OCI-LY1 (cell line): ENCODE measurements at regions not wholly inside any gene's neighbourhood (a gene's known extent, or its start where the extent isn't known, plus 50 kb on each side); places are given as distances from the start of the nearest gene placed in this dataset.

Experiments
- H2AFZ ChIP-seq: fragments of 200-600 bp; sonication (generic), shearing (Covaris generic); 2 replicates; pipeline ENCODE4 v1.6.0; 2014; ENCODE audit warnings: antibody characterized with exemption, mild to moderate bottlenecking, low read length
- H3F3A ChIP-seq: fragments of 200-600 bp; sonication (generic), shearing (Covaris generic); 2 replicates; pipeline ENCODE4 v1.6.0; 2014; ENCODE audit warnings: mild to moderate bottlenecking, antibody characterized with exemption, low read length, moderate library complexity; ENCODE audit not compliant: insufficient read depth
- H3K27ac ChIP-seq: fragments of 200-600 bp; sonication (generic); 2 replicates; pipeline ENCODE4 v1.5.1; 2014; ENCODE audit warnings: low read length, mixed run types, mild to moderate bottlenecking, low read depth; ENCODE audit not compliant: poor library complexity, severe bottlenecking
- H3K27me3 ChIP-seq: fragments of 200-600 bp; sonication (generic); 2 replicates; pipeline ENCODE4 v1.6.0; 2014; ENCODE audit warnings: antibody characterized with exemption, mild to moderate bottlenecking, low read length, moderate library complexity; ENCODE audit not compliant: insufficient read depth
- H3K36me3 ChIP-seq: fragments of 200-600 bp; sonication (generic); 2 replicates; pipeline ENCODE4 v1.6.1; 2014; ENCODE audit warnings: mild to moderate bottlenecking, antibody characterized with exemption, low read length, moderate library complexity, mixed read lengths; ENCODE audit not compliant: insufficient read depth
- H3K4me1 ChIP-seq: fragments of 200-600 bp; sonication (generic); 2 replicates; pipeline ENCODE4 v1.5.1; 2014; ENCODE audit warnings: mild to moderate bottlenecking, low read length, moderate library complexity; ENCODE audit not compliant: insufficient read depth, severe bottlenecking
- H3K4me2 ChIP-seq: fragments of 200-600 bp; sonication (generic), shearing (Covaris generic); 2 replicates; pipeline ENCODE4 v1.6.1; 2014; ENCODE audit warnings: low read length
- H3K4me3 ChIP-seq: fragments of 200-600 bp; sonication (generic); 2 replicates; pipeline ENCODE4 v1.5.1; 2014; ENCODE audit warnings: low read length, low read depth, mild to moderate bottlenecking, mixed read lengths; ENCODE audit not compliant: poor library complexity, severe bottlenecking
- H3K79me2 ChIP-seq: fragments of 200-600 bp; shearing (Covaris generic); 2 replicates; pipeline ENCODE4 v1.6.1; 2016; ENCODE audit warnings: mixed run types, low read length, mixed read lengths; ENCODE audit not compliant: insufficient read depth
- H3K9ac ChIP-seq: fragments of 200-600 bp; sonication (generic), shearing (Covaris generic); 2 replicates; pipeline ENCODE4 v1.6.1; 2014; ENCODE audit warnings: mild to moderate bottlenecking, low read length, mixed read lengths
- H3K9me2 ChIP-seq: fragments of 200-600 bp; sonication (generic), shearing (Covaris generic); 2 replicates; pipeline ENCODE4 v1.6.1; 2014; ENCODE audit warnings: low read depth, mild to moderate bottlenecking, low read length, mixed read lengths
- H3K9me3 ChIP-seq: fragments of 200-600 bp; shearing (Covaris generic); 2 replicates; pipeline ENCODE4 v1.6.1; 2014; ENCODE audit warnings: low read length, mixed read lengths
- H4K20me1 ChIP-seq: fragments of 200-600 bp; sonication (generic), shearing (Covaris generic); 2 replicates; pipeline ENCODE4 v1.6.0; 2016; ENCODE audit warnings: mild to moderate bottlenecking, low read length; ENCODE audit not compliant: insufficient read depth
- CTCF ChIP-seq: fragments of 200-600 bp; sonication (generic), shearing (Covaris generic); IDR thresholded peaks from 2 replicates; pipeline ENCODE4 v1.5.1; 2017; ENCODE audit warnings: mild to moderate bottlenecking, antibody characterized with exemption, low read length, moderate library complexity, mixed read lengths
- EZH2 ChIP-seq: fragments of 200-600 bp; sonication (generic), shearing (Covaris generic); IDR thresholded peaks from 2 replicates; pipeline ENCODE4 v1.8.0; 2017; ENCODE audit warnings: borderline replicate concordance, mixed run types, mild to moderate bottlenecking, antibody characterized with exemption, low read length, moderate library complexity, mixed read lengths

- Histone ChIP-seq H3K27me3 (no peaks in the 10 kb centered on the region), H3K36me3 (no peaks in the 10 kb centered on the region), H3K9me3 (no peaks in the 10 kb centered on the region), H4K20me1 (no peaks in the 10 kb centered on the region), H3K9ac (no peak overlapping the region), H3F3A (no peaks in the 10 kb centered on the region), H3K27ac (no peak overlapping the region), H3K79me2 (no peaks in the 10 kb centered on the region), H2AFZ (no peak overlapping the region), H3K4me1 (no peaks in the 10 kb centered on the region), H3K9me2 (no peaks in the 10 kb centered on the region), H3K4me2 (no peak overlapping the region), H3K4me3 (no peak overlapping the region)
- TF ChIP-seq CTCF (no peak), EZH2 (no peak)
Measured at GRCh38 chr6:81831274-81831673, 78.8 kb upstream of the TENT5A start.

- Histone ChIP-seq H3K79me2 (no peaks in the 10 kb centered on the region), H3K9ac (no peak overlapping the region), H2AFZ (no peak overlapping the region), H3K4me1 (no peaks in the 10 kb centered on the region), H3K9me2 (no peaks in the 10 kb centered on the region), H3K9me3 (no peaks in the 10 kb centered on the region), H3K27me3 (no peaks in the 10 kb centered on the region), H4K20me1 (no peaks in the 10 kb centered on the region), H3F3A (no peaks in the 10 kb centered on the region), H3K27ac (no peak overlapping the region), H3K4me3 (no peak overlapping the region), H3K4me2 (no peak overlapping the region), H3K36me3 (no peaks in the 10 kb centered on the region)
- TF ChIP-seq CTCF (no peak), EZH2 (no peak)
Measured at GRCh38 chr6:81826784-81827183, 74.3 kb upstream of the TENT5A start.

GRCh38 chr6:81822568-81822967, 70.1 kb upstream of the TENT5A start:
- no peak overlapping the region for H3K27ac ChIP-seq
- H3K36me3 ChIP-seq, result no peaks in the 10 kb centered on the region
- H3K4me2 ChIP-seq, result no peak overlapping the region
- H3K9me2 ChIP-seq, result no peaks in the 10 kb centered on the region
- H2AFZ ChIP-seq, result no peak overlapping the region
- no peaks in the 10 kb centered on the region for H3K9me3 ChIP-seq
- no peak overlapping the region for H3K9ac ChIP-seq
- H3F3A ChIP-seq, result no peaks in the 10 kb centered on the region
- H3K79me2 ChIP-seq, result no peaks in the 10 kb centered on the region
- no peaks in the 10 kb centered on the region for H3K27me3 ChIP-seq
- no peak for TF ChIP-seq CTCF
- TF ChIP-seq EZH2, result no peak
- no peaks in the 10 kb centered on the region for H4K20me1 ChIP-seq
- H3K4me1 ChIP-seq, result no peaks in the 10 kb centered on the region
- H3K4me3 ChIP-seq, result no peak overlapping the region
